Gastroesophageal sphincter (tissue), 4 donors: ENCODE measurements at regions not wholly inside any gene's neighbourhood (a gene's known extent, or its start where the extent isn't known, plus 50 kb on each side); places are given as distances from the start of the nearest gene placed in this dataset.

Source experiments
- ATAC-seq: fragments of 150-250 bp; one replicate; pipeline ENCODE4 v1.9.1; 2016; ENCODE audit warnings: mild to moderate bottlenecking, moderate library complexity
- H3K27ac ChIP-seq, 4 donors: fragments of 200-600 bp; sonication (generic) in 3 of 4; 1 replicate in 3 of 4; 2 replicates in 1 of 4; pipeline ENCODE4 v1.5.1; 2016 to 2019
- H3K27me3 ChIP-seq: fragments of 200-600 bp; sonication (generic); one replicate; pipeline ENCODE4 v1.5.1; 2019
- H3K36me3 ChIP-seq, 2 donors: fragments of 200-600 bp; sonication (generic); one replicate each; pipeline ENCODE4 v1.5.1; 2019; ENCODE audit warnings: control low read depth in 1 of 2
- H3K4me1 ChIP-seq, 3 donors: fragments of 200-600 bp; sonication (generic); 1 replicate in 2 of 3; 2 replicates in 1 of 3; pipeline ENCODE4 v1.5.1; 2016 to 2019; ENCODE audit warnings: control low read depth in 2 of 3
- H3K4me3 ChIP-seq, 2 donors: fragments of 200-600 bp; sonication (generic); one replicate each; pipeline ENCODE4 v1.5.1; 2019; ENCODE audit warnings: mild to moderate bottlenecking in 1 of 2, moderate library complexity in 1 of 2
- H3K9me3 ChIP-seq, 3 donors: fragments of 200-600 bp; sonication (generic); one replicate each; pipeline ENCODE4 v1.5.1; 2017 to 2019; ENCODE audit warnings: control low read depth in 2 of 3
- CTCF ChIP-seq, 4 experiments: fragments of 200-600 bp in 2 of 4; fragments of 450-650 bp in 2 of 4; sonication (generic) in 1 of 4; IDR thresholded peaks; one replicate each; pipeline ENCODE4 v1.5.1; 2017 to 2019; ENCODE audit warnings: antibody characterized with exemption in 4 of 4, mild to moderate bottlenecking in 2 of 4, moderate library complexity in 2 of 4
- EP300 ChIP-seq: sonication (generic); formaldehyde crosslinking; IDR thresholded peaks from one replicate; pipeline ENCODE4 v1.6.1; 2017; ENCODE audit warnings: antibody characterized with exemption, mild to moderate bottlenecking
- POLR2A ChIP-seq, 2 donors: fragments of 450-650 bp; IDR thresholded peaks; one replicate each; pipeline ENCODE4 v1.6.1; 2017; ENCODE audit warnings: antibody characterized with exemption in 2 of 2, mild to moderate bottlenecking in 2 of 2, moderate library complexity in 1 of 2
- POLR2AphosphoS5 ChIP-seq: sonication (generic); formaldehyde crosslinking; IDR thresholded peaks from one replicate; pipeline ENCODE4 v1.6.1; 2017; ENCODE audit warnings: antibody characterized with exemption
- WGBS, 2 donors: methylation state at CpG; one replicate each; pipeline ENCODE4 v1.1.5; 2018; ENCODE audit warnings: low coverage in 1 of 2; 5-methylcytosine and 5-hydroxymethylcytosine counted together

GRCh38 chr3:178002113-178002512 lies 534.1 kb upstream of the KCNMB2 start:
- Histone ChIP-seq H3K4me3 (no peak overlapping the region), H3K27ac (no peak overlapping the region), H3K4me1 (no peaks in the 10 kb centered on the region), H3K27me3 (no peaks in the 10 kb centered on the region), H3K36me3 (no peaks in the 10 kb centered on the region), H3K9me3 (peaks cover 0 to 9% (median 0%) of the 10 kb centered on the region in 3 donors)
- TF ChIP-seq POLR2A (IDR thresholded peaks at IDR 0.05), result no peak
- TF ChIP-seq CTCF (IDR thresholded peaks at IDR 0.05), result no peak
- TF ChIP-seq EP300, result no peak
- no peak for ATAC-seq

- no peak overlapping the region for H3K4me3 ChIP-seq
- no peaks in the 10 kb centered on the region for H3K36me3 ChIP-seq
- TF ChIP-seq POLR2A (IDR thresholded peaks at IDR 0.05) (no peak), CTCF (IDR thresholded peaks at IDR 0.05) (no peak), POLR2AphosphoS5 (no peak), EP300 (no peak)
- ATAC-seq, result no peak
- H3K27me3 ChIP-seq, result no peaks in the 10 kb centered on the region
- peaks cover 0 to 9% (median 0%) of the 10 kb centered on the region in 3 donors for H3K9me3 ChIP-seq
- H3K27ac ChIP-seq, result no peak overlapping the region
- WGBS, 2 donors, result 80 to 90% methylated on average over 2 of the region's 2 CpGs
- H3K4me1 ChIP-seq, result no peaks in the 10 kb centered on the region
These were observed 532.5 kb upstream of the KCNMB2 start for GRCh38 chr3:178003756-178004155.

- Histone ChIP-seq H3K36me3 (no peaks in the 10 kb centered on the region), H3K9me3 (no peaks in the 10 kb centered on the region), H3K4me3 (no peak overlapping the region), H3K27ac (no peak overlapping the region), H3K4me1 (no peaks in the 10 kb centered on the region), H3K27me3 (no peaks in the 10 kb centered on the region)
- TF ChIP-seq CTCF (IDR thresholded peaks at IDR 0.05) (no peak), POLR2A (IDR thresholded peaks at IDR 0.05) (no peak), POLR2AphosphoS5 (no peak)
- WGBS, 2 donors, result 90 to 93% methylated on average over 1 of the region's 1 CpG
- ATAC-seq, result no peak
These were observed 530.3 kb upstream of the KCNMB2 start for GRCh38 chr3:178005961-178006360.

GRCh38 chr3:178010306-178010705 lies 525.9 kb upstream of the KCNMB2 start:
- no peaks in the 10 kb centered on the region for H3K27me3 ChIP-seq
- WGBS, 2 donors, result 91 to 93% methylated on average over 2 of the region's 2 CpGs
- no peak overlapping the region for H3K27ac ChIP-seq
- no peak for ATAC-seq
- H3K36me3 ChIP-seq, result no peaks in the 10 kb centered on the region
- H3K4me3 ChIP-seq, result no peak overlapping the region
- TF ChIP-seq EP300, result no peak
- TF ChIP-seq CTCF (IDR thresholded peaks at IDR 0.05), result no peak
- no peak for TF ChIP-seq POLR2A (IDR thresholded peaks at IDR 0.05)
- no peak for TF ChIP-seq POLR2AphosphoS5
- no peaks in the 10 kb centered on the region for H3K9me3 ChIP-seq
- H3K4me1 ChIP-seq, result no peaks in the 10 kb centered on the region

- no peak overlapping the region for H3K27ac ChIP-seq
- H3K36me3 ChIP-seq, result no peaks in the 10 kb centered on the region
- H3K4me3 ChIP-seq, result no peak overlapping the region
- H3K9me3 ChIP-seq, result no peaks in the 10 kb centered on the region
- H3K4me1 ChIP-seq, result no peaks in the 10 kb centered on the region
- H3K27me3 ChIP-seq, result no peaks in the 10 kb centered on the region
- 82 to 85% methylated on average over 4 of the region's 4 CpGs for WGBS, 2 donors
- no peak for ATAC-seq
- TF ChIP-seq POLR2A (IDR thresholded peaks at IDR 0.05), result no peak
- TF ChIP-seq EP300, result no peak
- TF ChIP-seq POLR2AphosphoS5, result no peak
- TF ChIP-seq CTCF (IDR thresholded peaks at IDR 0.05), result no peak
These were observed 516.6 kb upstream of the KCNMB2 start for GRCh38 chr3:178019645-178020044.
